ENCODE measurements at regions not wholly inside any gene's neighbourhood (a gene's known extent, or its start where the extent isn't known, plus 50 kb on each side); places are given as distances from the start of the nearest gene placed in this dataset.

DNA sequence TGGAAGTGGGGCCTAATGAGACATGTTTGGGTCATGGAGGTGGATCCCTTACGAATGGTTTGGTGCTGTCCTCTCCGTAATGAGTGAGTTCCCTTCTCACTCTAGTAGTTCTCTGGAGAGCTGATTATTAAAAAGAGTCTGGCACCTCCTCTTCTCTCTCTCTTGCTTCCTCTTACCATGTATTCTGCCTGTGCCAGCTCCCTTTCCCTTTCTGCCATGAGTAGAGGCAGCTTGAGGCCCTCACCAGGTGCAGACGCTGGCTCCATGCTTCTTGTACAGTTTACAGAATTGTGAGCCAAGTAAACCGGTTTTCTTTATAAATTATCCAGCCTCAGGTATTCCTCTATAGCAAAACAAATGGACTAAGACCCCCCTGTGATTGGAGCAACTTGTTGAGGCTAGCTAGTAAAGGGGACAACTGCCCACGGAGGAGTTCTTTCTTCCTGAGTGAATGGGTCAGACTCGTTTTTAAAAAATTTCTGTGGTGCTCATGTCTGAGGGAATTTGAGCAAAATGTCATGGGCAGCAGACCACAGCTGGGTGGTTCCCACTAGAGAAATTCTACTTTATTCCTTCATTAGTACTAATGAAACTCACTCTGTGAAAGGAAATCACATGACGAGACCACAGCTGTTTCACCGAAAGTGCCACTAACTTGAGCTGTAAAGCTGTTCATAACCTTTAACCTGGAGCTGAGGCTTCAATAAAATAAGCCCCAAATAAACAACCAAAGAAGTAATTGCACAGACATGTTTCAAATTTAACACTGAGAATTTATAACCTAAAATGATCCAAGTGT lies 210.0 kb downstream of the NFKBIZ start:
- TF ChIP-seq, protein P1, sequence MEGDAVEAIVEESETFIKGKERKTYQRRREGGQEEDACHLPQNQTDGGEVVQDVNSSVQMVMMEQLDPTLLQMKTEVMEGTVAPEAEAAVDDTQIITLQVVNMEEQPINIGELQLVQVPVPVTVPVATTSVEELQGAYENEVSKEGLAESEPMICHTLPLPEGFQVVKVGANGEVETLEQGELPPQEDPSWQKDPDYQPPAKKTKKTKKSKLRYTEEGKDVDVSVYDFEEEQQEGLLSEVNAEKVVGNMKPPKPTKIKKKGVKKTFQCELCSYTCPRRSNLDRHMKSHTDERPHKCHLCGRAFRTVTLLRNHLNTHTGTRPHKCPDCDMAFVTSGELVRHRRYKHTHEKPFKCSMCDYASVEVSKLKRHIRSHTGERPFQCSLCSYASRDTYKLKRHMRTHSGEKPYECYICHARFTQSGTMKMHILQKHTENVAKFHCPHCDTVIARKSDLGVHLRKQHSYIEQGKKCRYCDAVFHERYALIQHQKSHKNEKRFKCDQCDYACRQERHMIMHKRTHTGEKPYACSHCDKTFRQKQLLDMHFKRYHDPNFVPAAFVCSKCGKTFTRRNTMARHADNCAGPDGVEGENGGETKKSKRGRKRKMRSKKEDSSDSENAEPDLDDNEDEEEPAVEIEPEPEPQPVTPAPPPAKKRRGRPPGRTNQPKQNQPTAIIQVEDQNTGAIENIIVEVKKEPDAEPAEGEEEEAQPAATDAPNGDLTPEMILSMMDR (IDR thresholded peaks at IDR 0.05) = no peak
- TF ChIP-seq POLR2AphosphoS5 (IDR thresholded peaks at IDR 0.05) (no peak), POLR2A (IDR thresholded peaks at IDR 0.05) (no peak)
